NCI-H1092 treated with DMSO at 0.1 percent for 48 hours (cell line): ENCODE measurements at regions not wholly inside any gene's neighbourhood (a gene's known extent, or its start where the extent isn't known, plus 50 kb on each side); places are given as distances from the start of the nearest gene placed in this dataset.
"Not testable (repeated sequence)": the region's sequence is repeated elsewhere in the genome, so short reads cannot be mapped to it uniquely, and the experiment has no call there.

Experiments
- DNase-seq: peaks from one replicate; lab custom pipeline; 2025; lab: John Stamatoyannopoulos, UW

DNA sequence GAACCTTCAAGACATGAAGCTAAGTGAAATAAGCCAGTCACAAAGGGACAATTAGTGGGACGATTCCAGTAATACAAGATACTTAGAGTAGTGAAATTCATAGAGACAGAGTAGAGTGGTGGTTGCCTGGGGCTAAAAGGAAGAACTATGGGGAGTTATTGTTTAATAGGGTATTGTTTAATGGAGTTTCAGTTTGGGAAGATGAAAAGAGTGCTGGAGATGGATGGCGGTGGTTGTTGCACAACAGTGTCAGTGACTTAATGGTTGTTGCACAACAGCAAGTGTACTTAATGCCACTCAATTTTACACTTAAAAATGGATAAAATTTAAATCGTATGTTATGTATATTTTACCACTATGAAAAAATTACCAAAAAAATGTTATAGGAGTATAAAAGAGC, 209.7 kb upstream of the TENT5A start:
- no peak for DNase-seq

DNA sequence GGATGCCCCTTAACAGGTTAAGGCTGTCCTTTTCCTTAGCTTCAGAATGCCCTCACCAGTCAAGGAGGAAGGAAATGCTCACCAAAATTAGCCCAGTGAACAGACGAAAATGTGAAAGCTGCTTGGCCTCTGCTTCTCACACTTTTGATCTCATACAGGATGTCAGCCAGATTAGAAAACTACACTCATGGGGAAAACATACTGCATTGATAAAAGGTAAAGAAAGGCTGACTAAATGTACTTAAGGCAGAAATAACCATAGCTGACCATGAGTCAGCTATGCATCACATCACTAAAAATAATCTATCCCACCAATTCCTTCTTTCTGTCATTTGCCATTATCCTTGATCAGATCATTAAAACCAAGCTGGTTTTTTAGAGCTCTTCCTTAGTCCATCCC, 198.4 kb upstream of the TENT5A start:
- no peak for DNase-seq

DNA sequence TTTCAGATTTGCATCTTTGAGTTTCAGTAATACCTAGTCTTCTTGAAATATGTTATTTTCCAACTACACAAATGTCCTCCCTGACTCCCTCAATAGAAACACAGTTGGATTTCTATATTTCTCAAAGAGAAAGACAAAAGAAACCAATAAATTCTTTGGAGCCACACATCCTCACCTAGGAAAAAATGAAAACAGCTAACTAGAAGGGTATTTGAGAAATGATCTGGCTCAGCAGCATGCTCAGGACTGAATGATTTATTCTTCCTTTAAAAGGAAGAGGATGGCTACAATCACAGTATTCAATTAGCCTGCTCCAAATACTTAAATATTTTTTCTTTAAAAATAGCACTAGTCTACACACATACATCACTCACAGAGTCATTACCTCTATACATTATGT, 196.4 kb upstream of the TENT5A start:
- no peak for DNase-seq

DNA sequence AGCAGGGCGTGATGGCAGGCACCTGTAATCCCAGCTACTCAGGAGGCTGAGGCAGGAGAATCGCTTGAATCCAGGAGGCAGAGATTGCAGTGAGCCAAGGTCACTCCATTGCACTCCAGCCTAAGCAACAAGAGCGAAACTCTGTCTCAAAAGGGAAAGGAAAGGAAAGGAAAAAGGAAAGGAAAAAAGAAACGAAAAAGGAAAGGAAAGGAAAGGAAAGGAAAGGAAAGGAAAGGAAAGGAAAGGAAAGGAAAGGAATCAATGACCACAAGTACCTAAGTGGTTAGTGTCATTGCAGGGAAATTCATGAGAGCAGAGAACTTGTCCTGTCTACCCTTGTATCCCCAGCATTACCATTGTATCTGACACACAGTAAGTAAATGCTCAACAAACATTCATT, 195.7 kb upstream of the TENT5A start:
- DNase-seq = not testable (repeated sequence)

DNA sequence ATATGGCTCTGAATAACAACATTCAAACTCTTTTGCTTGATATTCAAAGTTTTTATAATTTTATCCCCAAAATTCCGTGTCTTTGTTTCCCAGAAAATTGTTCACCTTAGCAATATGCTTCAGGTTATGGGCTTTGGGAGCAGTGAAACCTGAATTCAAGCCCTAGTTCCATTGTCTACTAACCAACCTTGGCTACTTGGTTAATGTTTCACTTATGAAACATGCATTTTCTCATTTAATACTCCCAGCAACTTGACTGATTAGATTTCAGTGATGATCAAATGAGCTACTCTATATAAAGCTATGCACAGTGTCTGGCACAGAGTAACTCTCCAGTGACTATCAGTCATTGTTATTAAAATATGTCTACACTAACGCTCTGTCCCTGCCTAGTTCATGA, 192.2 kb upstream of the TENT5A start:
- DNase-seq = no peak

DNA sequence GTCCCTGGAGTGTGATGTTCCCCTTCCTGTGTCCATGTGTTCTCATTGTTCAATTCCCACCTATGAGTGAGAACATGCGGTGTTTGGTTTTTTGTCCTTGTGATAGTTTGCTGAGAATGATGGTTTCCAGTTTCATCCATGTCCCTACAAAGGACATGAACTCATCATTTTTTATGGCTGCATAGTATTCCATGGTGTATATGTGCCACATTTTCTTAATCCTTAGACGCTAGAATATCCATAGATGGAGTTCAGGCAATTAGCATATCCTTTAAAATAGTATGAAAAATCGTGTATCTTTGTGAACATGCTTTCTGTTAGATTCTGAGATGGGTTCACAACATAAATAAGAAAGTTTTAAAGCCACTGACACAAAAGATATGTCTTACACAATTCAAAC, 190.4 kb upstream of the TENT5A start:
- DNase-seq = not testable (repeated sequence)

DNA sequence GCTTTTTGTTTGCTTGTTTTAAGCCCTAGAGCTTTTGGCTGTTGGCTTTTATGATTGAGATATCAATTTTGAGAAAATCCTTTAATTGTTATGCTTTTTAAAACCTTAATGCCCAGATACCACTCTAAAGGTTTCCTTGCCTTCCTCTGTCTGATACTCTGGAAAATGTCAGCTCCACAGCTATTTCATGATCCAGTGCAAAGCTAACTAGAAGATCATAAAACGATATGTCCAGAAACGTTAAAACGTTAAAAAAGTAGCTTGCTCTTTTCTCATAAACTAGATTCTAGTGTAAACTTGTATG, 189.5 kb upstream of the TENT5A start:
- DNase-seq = no peak

DNA sequence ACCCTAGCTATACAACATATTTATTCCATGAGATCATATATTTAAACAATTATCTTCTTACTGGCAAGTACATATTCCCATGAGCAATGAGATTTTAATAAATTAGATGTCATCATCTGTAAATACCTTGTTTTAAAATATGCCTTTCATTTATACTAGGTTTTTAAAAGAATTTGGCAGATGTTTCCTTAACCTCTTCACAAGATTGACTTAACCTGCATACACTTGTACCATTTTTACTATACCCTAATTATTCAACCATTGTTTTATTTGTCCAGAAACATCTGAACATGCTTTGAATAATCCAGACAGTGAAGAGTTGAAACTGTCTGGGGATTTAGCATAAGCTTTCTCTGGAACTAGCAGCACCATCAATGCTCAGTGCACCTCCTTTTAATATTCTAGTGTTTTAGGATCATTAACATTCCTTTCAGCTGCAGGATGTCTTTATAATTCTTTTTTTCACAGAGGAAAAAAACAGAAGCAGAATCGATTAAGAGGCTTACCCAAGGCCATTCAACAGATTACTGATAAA, 188.0 kb upstream of the TENT5A start:
- no peak for DNase-seq

DNA sequence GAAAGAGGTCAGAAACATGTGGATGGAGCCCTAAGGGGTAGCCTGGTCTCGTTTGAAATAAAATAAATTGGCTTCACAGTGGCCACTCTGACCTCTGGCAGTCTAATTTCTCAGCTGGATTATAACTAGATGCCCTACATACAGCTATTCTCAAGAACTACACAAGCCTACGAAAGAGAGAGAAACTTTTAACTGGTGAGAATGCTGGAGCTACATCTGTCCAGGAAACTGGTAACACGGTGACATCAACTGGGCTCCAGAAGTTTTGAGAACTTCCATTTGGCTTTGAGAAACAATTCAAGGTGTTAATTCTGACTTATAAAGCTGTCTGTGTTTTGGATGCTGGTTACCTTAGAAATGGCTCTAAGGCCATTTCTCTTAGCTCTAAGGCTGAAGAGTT, 187.3 kb upstream of the TENT5A start:
- no peak for DNase-seq

DNA sequence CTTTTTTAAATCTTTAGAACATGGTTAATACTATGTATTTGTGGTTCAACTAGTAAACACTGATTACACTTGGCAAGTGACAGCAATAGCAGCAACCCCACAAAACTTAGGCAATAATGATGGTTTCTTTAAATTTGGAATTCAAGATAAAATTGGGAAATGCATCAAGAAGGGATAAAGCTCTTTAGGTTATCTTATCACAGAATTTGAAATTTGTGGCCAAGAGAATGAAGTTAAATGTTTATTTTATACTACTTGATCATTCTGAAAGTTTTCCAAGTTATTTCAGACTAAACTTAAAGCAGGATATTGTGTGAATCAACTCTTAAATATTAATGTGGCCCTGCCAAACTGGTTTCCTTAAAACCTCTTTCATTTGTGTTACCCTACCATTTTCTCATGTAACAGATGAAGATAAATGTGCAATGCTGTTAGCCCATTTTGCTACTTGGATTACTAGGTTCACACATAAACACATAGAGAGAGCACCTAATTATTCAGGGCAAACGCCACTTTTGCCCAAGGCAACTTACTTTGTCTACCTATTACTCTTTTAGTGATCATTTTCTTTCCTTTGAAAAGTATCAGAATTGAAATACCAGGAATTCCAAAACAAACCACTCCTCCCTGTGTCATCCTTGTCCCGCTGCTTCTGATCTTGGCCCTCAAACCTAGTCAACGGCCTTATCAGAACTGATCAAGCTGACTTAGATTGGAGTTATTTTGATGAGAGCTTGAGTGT, 186.7 kb upstream of the TENT5A start:
- no peak for DNase-seq

DNA sequence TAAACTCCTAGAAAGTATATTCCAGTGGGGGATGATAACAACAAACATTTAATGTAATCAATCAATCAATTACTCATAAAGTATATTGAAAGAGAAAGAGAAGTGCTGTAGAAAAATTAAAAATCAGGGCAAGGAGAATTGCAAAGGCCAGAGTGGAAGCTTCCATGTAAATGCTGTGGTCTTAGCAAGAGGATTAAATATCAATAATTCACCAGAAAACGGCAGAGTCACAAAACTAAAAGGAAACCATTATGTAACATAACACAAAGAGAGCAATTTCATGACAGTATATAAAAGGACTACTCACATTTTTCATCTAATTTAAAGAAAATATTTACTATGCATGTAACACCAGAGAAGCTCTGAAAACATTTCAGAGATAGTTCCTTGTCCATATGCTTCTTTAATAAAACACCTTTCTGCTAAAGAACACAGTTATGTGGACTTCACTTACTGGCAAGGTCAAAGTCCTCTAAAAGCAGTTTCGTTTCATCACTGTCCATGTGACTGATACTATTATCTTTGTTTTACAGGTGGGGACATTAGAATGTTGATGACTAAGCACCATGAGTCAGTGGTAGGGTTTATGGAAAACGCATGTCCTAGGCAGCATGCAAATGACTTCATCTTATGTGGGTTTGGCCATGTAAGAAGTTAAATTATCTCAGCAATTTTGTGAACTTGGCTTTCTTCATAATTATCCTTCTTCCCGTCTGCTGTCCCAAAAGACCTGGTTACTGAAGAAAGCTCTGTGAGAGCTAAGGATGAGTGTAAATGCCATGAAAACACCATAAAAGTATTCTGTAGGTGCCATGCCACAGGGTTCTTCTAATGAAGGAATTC, 185.8 kb upstream of the TENT5A start:
- DNase-seq = no peak

DNA sequence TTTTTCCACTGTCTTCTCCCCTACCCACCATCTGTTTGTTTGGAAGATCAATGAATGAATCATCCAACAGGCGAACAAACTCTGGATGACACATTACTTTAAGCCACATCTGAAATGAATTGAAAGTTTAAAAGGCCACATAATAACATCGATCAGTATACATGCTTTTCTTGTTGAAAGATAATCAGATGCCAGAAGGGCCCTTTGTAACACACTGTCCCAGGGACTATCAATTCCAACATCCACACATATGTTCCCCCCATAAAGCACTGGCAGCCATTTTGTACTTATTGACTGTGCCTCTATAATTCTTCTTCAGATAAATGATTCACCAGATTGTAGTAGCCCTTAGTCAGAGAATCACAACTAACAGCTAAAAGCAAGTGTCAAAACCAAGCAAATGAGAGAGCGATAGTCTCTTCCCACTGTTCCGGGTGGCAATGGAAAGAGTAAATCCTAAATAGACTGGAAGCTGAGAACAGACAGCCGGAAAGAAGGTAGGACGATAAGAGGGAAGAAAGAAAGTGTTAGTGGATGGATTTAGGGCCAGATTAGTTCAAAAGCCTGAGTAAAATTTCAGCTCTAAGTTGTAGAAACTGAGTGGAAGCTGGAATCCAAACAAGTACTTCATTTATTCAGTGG, 184.9 kb upstream of the TENT5A start:
- no peak for DNase-seq

DNA sequence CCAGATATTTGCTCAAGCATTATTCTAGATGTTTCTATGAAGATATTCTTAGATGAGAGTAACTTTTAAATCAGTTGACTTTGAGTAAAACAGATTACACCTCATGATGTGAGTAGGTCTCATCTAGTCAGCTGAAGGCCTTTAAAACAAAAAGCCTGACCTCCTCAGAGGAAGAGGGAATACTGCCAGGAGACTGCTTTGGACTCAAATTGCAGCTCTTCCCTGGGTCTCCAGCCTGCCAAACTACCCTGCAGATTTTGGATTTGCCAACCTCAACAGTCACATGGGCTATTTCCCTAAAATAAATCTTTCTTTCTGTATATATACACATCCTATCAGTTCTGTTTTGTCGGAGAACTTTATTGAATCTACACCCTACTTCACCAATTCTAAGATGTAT, 182.5 kb upstream of the TENT5A start:
- DNase-seq = no peak

DNA sequence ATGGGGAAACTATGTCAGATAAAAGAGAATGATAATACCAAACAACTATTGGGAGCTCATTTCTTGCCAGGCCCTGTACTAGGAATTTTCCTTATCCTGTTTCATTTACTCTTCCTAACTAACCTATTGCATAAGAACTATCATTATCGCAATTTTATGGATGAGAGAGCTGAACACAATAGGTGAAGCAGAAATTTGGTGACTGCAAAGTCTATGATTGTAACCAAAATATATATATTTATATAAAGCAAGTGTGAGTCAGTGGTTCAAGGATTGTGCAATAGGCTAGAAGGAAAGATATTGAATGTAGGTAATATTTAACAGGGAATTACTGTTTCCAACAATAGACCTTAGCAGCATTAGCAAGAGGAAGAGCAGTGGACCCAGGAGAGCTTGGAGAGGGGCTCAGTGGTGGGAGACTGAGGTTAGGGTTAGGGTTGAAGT, 181.1 kb upstream of the TENT5A start:
- DNase-seq = no peak

DNA sequence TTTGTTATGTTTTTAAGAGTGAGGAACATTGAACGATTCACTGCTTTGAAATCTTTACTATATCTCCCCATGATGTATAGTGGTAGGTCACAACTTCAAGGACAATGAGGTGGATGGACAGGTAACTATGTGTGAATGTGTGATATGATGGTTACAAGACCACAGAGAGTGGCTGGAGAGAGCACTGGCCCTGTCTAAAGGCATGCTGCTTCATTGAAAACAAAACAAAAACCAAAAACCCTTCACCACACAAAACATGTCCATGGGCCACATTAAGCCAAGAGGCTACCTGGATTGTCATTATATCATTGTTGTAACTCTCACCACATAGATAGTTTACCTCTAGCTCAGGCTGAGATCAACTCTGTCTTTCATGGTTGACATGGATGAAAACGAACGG, 180.6 kb upstream of the TENT5A start:
- no peak for DNase-seq

DNA sequence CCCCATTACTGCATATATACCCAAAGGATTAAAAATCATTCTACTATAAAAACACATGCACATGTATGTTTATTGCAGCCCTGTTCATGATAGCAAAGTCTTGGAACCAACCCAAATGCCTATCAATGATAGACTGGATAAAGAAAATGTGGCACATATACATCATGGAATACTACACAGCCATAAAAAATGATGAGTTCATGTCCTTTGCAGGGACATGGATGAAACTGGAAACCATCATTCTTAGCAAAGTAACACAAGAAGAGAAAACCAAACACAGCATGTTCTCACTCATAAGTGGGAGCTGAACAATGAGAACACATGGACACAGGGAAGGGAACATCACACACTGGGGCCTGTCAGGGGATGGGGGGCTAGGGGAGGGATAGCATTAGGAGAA, 180.0 kb upstream of the TENT5A start:
- DNase-seq = not testable (repeated sequence)

DNA sequence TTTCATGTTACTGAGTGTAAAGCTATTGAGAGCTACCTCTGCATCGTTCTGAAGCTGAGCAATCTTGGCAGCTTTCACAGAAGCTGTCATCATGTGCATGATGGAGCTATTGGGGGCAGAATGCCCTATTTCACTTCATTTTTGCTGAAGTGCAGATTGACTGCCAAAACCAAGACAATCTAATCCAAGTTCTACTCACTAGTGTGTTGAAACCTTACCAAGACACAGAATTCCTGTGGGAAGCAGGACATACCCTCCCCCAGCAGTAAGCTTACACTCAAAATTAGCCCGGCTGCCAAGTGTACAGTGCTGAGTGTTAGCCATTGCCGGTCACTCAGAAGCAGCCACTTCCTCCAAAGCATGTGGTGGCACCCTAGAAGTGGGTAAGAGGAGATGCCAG, 177.3 kb upstream of the TENT5A start:
- DNase-seq = no peak

DNA sequence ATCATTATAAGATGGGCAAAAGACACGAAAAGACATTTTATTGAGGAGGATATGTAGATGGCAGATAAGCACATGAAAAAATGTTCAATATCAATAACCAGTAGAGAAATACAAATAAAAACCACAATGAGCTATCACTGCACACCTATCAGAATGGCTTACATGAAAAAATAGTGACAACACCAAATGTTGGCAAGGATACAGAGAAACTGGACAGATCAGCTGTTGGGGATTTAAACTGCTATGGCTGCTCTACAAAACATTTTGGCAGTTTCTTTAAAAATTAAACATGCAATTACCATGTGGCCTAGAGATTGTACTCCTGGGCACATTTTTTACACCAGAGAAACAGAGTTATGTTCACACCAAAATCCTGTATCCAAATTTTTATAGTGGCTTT, 172.7 kb upstream of the TENT5A start:
- no peak for DNase-seq

DNA sequence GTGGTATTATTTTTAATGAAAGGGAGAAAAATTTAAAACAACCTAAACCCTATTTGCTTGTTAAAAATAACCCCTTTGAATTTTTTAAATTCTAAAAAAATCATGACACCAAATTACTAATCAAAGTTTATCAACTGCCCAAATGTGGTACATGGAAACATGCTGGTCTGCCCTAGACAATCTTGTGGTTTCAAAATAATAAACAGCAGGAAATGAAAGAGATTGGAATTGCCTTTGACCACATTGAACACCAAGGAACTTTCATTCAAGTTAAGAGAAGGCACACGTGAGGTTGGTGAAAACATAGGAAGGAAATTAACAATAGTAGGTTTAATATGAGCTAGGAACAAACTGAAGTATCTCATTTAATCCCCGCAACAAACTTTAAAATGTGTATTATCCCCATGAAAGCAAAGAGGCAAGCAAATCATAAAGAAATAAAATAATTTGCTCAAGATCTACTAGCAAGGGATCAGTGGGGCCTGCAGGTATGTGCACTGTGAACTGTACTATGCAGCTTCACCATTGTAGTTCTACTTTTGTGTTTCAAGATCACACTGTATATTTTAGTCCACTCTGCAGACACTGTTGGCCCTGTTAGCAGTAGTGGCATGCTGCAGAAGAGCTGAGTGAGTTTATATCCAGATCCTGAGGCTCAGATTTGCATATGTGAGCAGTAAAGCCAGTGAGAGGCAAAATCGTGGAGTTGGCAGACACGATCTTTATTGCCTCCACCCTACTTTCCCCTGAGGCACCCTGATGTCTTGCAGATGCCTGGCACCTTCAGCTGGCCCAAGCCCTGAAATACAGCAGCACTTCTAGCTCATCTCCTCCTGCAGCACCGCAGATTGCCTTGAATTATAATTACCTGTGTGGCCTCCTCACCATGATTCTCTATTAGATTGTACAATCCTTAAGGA, 157.8 kb upstream of the TENT5A start:
- DNase-seq = no peak

DNA sequence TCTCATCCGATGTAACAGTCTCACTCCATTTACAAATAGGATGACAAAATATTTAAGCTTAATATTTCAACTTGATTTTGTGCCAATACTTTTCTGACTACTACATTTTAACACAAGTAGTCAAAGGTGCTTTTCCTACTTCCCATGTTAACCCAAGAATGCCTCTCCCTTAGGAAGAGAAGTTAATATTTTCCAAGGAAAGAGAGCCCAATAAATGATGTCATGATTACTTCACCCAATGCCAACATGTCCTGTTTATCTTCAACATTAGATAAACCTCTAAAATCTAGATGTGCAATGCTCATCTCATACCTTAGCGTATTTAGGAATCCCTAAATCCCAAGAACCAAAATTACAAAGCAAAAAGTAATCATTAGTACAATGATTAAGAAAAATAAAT, 156.7 kb upstream of the TENT5A start:
- no peak for DNase-seq

DNA sequence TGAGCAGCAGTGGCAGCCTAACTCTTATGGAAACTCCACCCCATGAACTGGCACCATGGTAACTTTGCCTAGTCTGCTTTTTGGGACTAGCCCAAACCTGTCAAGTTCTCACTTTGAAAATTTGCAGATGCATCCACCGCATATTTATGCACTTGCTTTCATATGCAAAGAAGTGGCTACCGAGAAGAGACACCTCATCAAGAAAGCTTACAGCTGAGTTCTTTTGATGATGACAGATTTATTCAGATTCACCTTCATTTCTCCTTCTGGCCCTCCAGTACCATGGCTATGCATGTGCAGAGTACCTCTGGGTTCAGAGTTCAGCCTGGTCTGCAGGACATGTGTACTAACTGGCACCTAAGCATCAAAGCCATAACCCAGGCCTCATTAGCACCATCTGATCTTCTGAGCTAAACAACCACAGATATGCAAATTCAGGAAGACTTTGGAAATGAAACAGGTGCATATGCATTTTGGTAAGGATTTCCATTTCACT, 154.3 kb upstream of the TENT5A start:
- DNase-seq = no peak

DNA sequence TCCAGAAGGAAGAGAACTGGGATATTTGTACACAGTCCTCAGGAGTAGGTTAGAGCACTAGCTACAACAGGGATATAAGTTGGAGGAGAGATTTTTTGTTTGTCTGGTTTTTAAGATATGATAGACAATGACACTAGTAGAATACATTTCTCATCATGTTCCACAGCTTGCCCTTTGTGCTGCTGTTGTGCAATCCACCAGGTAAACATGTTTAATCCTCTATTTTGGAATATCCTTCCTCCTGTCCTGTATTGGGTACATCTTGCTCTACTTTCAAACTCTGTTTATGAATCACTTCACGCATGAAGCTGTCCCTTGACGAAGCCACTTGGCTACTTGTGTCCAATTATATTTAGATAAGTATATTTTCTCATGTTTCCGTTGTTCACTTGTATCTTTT, 153.6 kb upstream of the TENT5A start:
- no peak for DNase-seq
